Adrenal gland (tissue), 5 donors: ENCODE measurements at regions not wholly inside any gene's neighbourhood (a gene's known extent, or its start where the extent isn't known, plus 50 kb on each side); places are given as distances from the start of the nearest gene placed in this dataset.

ENCODE experiments used
- CTCF ChIP-seq, 6 experiments: fragments of 450-650 bp in 4 of 6; fragments of 200-600 bp in 2 of 6; sonication (generic) in 1 of 6; IDR thresholded peaks; 1 replicate in 5 of 6; 2 replicates in 1 of 6; pipeline versions ENCODE4 v1.5.1 to v1.8.0; 2016 to 2021; ENCODE audit warnings: antibody characterized with exemption in 6 of 6, mild to moderate bottlenecking in 2 of 6, moderate library complexity in 1 of 6
- POLR2A ChIP-seq, 2 donors: fragments of 450-650 bp; IDR thresholded peaks; one replicate each; pipeline ENCODE4 v1.6.1; 2017; ENCODE audit warnings: antibody characterized with exemption in 2 of 2, mild to moderate bottlenecking in 2 of 2, moderate library complexity in 1 of 2
- donor health status: DM: no; HTN: no; CAD: no.

GRCh38 chr6:168196881-168197635 is 118.0 kb upstream of the FRMD1 start:
- TF ChIP-seq CTCF (IDR thresholded peaks at IDR 0.05) (no peak), POLR2A (IDR thresholded peaks at IDR 0.05) (no peak)
